Stimulated activated naive B cell treated with anti-CD40 and anti-IgM and Interleukin-4, amounts not matched to agents 10 μg/mL and 1 μg/mL and 100 μg/mL, for 72 hours (primary cell): ENCODE measurements at regions not wholly inside any gene's neighbourhood (a gene's known extent, or its start where the extent isn't known, plus 50 kb on each side); places are given as distances from the start of the nearest gene placed in this dataset.

ENCODE experiments used
- ATAC-seq, 2 donors: fragments of 150-1000 bp; cut with Tn5 transposase; replicated peaks; 2 replicates each; pipeline ENCODE4 v1.10.0; 2021; ENCODE audit warnings: moderate library complexity in 1 of 2
- DNase-seq: peaks from one replicate; pipeline ENCODE4 v3.0.0; 2021
- H3K27ac Mint-ChIP-seq: one replicate; pipeline ENCODE4 v1.8.0; 2022; ENCODE audit warnings: mild to moderate bottlenecking, mixed read lengths
- H3K27me3 Mint-ChIP-seq, 2 donors: one replicate each; pipeline ENCODE4 v1.8.0; 2022; ENCODE audit warnings: mixed read lengths in 2 of 2
- H3K36me3 Mint-ChIP-seq, 2 donors: one replicate each; pipeline ENCODE4 v1.8.0; 2022; ENCODE audit warnings: mixed read lengths in 2 of 2, mild to moderate bottlenecking in 1 of 2
- H3K4me1 Mint-ChIP-seq, 2 donors: one replicate each; pipeline ENCODE4 v1.8.0; 2022; ENCODE audit warnings: mixed read lengths in 2 of 2, mild to moderate bottlenecking in 1 of 2
- H3K4me3 Mint-ChIP-seq, 2 donors: one replicate each; pipeline ENCODE4 v1.8.0; 2022; ENCODE audit warnings: mild to moderate bottlenecking in 2 of 2, mixed read lengths in 2 of 2, moderate library complexity in 1 of 2
- H3K9me3 Mint-ChIP-seq, 2 donors: one replicate each; pipeline ENCODE4 v1.8.0; 2022; ENCODE audit warnings: mixed read lengths in 2 of 2, mild to moderate bottlenecking in 1 of 2

DNA sequence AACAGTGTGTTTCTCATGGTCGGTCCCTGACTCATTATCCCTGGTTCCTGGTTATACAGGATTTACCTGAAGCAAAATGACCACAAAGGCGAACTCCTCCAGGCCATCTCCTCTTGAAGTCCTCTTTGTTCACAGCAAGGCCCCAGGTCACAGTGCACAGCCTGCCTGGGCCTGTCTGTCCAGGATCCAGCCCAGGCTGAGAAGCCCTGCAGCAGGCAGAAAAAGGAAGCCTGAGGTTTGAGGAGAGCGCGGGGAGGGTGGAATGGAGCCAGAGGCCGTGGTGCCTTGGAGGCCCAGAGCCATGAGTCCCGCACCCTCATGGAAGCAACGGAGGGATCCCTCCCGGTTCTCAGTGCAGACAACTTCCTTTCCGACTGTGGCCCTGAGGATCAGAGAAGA lies 136.8 kb upstream of the IRF2BP2 start:
- Mint-ChIP-seq H3K4me1 (no peaks in the 10 kb centered on the region), H3K36me3 (no peaks in the 10 kb centered on the region), H3K27ac (no peak overlapping the region), H3K4me3 (no peak overlapping the region), H3K9me3 (no peaks in the 10 kb centered on the region), H3K27me3 (no peaks in the 10 kb centered on the region)
- DNase-seq (no peak), ATAC-seq (no peak)

DNA sequence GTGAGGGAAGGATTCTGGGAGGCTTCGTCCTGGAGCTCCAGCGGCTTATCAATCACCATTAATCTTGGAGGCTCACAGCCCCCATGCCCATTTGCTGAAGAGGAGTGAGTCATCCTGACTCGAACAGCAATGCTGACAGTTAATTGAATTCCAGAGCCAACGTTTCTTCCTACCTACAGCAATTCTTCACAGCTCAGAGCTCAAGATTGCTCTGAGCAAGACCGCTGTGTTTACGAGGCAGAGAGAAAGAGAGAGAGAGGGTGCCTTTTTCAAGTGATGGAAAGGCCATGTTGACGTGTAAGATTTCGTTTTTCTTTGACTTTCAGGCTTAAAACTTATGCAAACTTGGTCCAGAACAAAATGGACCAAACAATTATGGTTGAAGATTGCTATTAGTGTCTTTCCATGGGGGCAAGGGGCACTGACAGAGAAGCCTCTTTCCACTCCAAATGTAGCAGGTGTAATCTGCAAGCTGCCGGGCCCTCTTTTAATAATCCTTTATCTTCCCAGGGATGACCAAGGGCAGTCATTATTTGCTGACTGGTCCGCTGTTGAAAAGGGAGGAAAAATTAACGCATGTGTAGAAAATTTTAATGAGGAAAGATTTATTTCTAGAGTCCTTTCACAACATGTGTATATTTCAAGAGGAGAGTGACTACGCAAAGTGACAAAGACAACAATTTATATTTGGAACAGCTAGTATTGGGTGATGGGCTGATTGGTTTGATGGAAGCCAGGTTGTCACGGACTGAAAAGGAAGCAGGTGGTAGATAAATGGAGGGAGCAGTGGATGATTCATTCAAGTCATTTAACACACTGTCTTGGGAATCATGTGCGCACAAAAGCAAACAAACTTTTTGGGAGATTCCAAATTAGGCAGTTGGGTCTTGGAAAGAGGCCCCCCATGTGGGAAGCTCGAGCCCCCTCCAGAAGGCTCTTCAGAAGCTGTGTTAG lies 136.1 kb upstream of the IRF2BP2 start:
- Mint-ChIP-seq H3K27ac (no peak overlapping the region), H3K9me3 (no peaks in the 10 kb centered on the region), H3K27me3 (no peaks in the 10 kb centered on the region), H3K4me1 (no peaks in the 10 kb centered on the region), H3K36me3 (no peaks in the 10 kb centered on the region), H3K4me3 (no peak overlapping the region)
- no peak for ATAC-seq
- no peak for DNase-seq

DNA sequence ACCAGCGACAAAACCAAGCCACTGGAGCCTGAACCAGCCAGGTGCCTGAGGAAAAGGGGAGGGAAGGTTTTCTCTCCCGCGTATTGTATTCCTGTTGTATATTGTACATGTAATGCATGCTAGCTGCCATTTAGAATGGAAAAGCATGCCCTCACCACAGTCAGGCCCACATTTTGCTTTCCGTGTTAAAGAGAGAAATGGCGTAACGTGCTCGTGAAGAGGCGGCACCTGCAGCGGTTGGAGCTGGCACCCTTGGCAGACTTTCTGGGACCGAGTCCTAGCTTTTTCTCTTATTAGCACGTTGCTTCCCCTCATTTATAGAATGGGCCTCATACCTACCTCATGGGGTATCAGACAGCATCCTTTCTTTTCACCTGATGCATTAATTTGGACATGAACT lies 135.3 kb upstream of the IRF2BP2 start:
- H3K27me3 Mint-ChIP-seq = no peaks in the 10 kb centered on the region
- H3K4me3 Mint-ChIP-seq = no peak overlapping the region
- DNase-seq (no peak), ATAC-seq (no peak)
- no peak overlapping the region for H3K27ac Mint-ChIP-seq
- no peaks in the 10 kb centered on the region for H3K4me1 Mint-ChIP-seq
- no peaks in the 10 kb centered on the region for H3K36me3 Mint-ChIP-seq
- no peaks in the 10 kb centered on the region for H3K9me3 Mint-ChIP-seq

DNA sequence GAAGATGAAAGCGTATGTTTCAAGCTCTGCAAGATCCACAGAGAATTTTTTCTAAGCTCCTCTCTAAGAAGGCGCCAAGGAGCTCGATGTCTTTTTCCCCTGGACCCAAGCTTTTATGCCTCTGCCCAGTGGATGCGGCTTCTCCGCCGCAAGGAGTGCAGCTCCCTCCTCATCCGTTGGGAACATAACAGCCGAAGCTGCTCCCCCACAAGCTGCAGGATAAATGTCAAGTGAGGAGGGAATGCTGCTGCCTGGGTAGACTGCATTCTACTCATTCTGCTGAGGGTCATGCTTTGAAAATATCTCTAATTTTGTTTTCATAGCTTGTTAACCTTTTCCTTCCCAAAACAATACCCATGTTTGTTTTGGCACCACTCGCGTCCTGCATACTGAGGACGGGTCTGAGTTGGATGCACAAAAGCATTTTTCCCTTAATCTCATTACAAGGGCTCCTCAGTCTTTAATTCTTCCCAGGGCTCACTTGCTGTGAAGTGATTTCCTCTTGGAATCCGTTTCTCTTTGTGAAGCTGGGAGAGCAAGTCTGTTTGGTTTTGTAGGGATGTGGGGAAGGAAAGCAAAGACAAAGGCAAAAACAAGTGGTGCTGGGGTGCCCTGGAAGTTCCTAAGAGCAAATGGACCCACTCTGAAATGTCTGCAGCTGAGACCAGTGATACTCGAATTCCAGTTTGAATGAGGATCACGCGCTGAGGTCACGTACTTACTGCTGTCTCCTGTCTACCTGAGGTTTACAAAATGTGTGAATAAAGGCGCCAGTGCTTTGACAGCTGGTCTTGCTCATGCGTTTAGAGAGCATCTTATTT lies 134.0 kb upstream of the IRF2BP2 start:
- H3K27me3 Mint-ChIP-seq = no peaks in the 10 kb centered on the region
- H3K9me3 Mint-ChIP-seq = no peaks in the 10 kb centered on the region
- ATAC-seq (no peak), DNase-seq (no peak)
- H3K4me3 Mint-ChIP-seq = no peak overlapping the region
- H3K4me1 Mint-ChIP-seq = no peaks in the 10 kb centered on the region
- H3K27ac Mint-ChIP-seq = no peak overlapping the region
- no peaks in the 10 kb centered on the region for H3K36me3 Mint-ChIP-seq

DNA sequence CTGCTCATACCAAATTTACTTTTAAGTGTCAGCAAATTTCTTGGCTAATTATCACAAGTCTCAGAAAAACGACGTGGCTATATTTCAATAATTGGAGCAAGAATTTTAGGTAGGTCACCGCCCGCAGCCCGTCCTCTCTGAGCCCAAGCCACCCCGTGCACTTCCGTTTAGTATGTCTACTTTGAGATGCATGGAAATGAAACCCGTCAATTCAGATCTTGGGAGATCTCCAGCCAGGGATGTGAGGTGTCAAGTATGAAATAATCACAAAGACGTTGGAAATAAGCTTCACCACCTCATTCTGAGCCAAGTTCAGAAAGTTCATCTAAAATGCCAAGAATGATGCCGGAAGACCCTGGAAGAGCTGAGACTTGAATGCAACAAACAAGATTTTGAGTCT lies 132.6 kb upstream of the IRF2BP2 start:
- no peak overlapping the region for H3K27ac Mint-ChIP-seq
- H3K9me3 Mint-ChIP-seq = no peaks in the 10 kb centered on the region
- ATAC-seq = no peak
- H3K4me1 Mint-ChIP-seq = peaks cover 0 to 4% of the 10 kb centered on the region in 2 donors
- no peak overlapping the region for H3K4me3 Mint-ChIP-seq
- no peak for DNase-seq
- no peaks in the 10 kb centered on the region for H3K36me3 Mint-ChIP-seq
- H3K27me3 Mint-ChIP-seq = no peaks in the 10 kb centered on the region

DNA sequence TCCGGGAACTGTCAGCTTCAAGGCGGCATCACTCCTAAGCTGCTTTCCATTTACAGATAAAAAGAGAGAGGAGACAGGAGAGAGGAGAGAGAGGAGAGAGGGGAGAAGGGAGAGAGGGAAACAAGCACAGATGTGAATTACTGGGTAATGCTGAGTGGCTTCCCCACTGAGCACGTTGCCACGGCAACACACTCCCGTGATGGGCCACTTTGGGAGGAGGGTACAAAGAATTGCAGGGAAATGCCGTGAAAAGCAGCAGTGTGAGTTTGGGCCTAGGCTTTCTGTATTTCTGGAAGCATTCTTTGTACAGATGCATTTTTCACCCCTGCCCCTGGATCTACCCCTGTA lies 128.0 kb upstream of the IRF2BP2 start:
- Mint-ChIP-seq H3K36me3 (no peaks in the 10 kb centered on the region), H3K4me1 (peaks cover 0 to 6% of the 10 kb centered on the region in 2 donors), H3K9me3 (no peaks in the 10 kb centered on the region), H3K4me3 (no peak overlapping the region), H3K27me3 (no peaks in the 10 kb centered on the region), H3K27ac (no peak overlapping the region)
- DNase-seq (no peak), ATAC-seq (no peak)

DNA sequence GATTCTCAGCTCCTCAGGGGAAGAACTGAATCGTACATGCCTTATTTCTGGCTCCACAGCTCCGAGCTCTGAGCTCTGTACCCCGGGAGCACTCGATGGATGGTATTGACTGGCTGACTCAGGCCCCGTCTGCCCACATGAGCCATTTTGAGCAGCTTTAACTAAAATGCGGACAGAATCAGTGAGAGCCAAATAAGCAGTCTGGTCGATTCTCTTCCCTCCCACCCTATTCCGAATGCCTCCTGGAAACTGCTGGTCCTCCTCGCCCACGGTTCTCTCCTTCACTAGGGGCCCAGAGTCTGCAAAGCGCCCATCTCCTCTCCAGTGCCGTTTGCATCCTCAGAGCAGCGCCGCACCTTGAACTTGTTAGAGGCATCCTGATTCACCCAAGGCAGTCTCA lies 125.9 kb upstream of the IRF2BP2 start:
- Mint-ChIP-seq H3K4me3 (no peak overlapping the region), H3K36me3 (no peaks in the 10 kb centered on the region), H3K27me3 (no peaks in the 10 kb centered on the region), H3K4me1 (peaks cover 20 to 24% of the 10 kb centered on the region in 2 donors), H3K9me3 (no peaks in the 10 kb centered on the region), H3K27ac (peak overlapping the region; percentile 44)
- ATAC-seq (no peak), DNase-seq (no peak)

DNA sequence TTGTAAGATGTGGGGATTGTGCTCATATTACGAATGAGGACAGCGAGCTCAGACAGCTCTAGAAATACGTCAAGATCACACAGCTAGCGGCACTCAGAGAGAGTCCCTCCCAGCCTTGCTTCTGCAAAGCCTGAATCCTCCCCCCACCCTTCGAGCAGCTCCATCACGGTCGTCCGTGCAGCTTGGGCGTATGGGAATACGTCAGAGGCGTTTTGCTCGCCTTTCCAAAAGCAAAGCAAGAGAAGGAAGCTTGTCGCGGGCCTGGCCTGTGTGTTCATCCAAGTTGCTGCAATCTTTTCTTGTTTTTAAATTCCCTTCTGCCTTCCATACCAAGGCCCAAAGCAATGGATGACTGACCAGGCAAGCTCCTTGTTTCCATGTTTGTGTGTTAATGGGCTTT lies 125.5 kb upstream of the IRF2BP2 start:
- H3K36me3 Mint-ChIP-seq = no peaks in the 10 kb centered on the region
- H3K4me3 Mint-ChIP-seq = no peak overlapping the region
- DNase-seq (no peak), ATAC-seq (no peak)
- H3K27me3 Mint-ChIP-seq = no peaks in the 10 kb centered on the region
- no peak overlapping the region for H3K27ac Mint-ChIP-seq
- H3K9me3 Mint-ChIP-seq = no peaks in the 10 kb centered on the region
- H3K4me1 Mint-ChIP-seq = peaks cover 24 to 29% of the 10 kb centered on the region in 2 donors

DNA sequence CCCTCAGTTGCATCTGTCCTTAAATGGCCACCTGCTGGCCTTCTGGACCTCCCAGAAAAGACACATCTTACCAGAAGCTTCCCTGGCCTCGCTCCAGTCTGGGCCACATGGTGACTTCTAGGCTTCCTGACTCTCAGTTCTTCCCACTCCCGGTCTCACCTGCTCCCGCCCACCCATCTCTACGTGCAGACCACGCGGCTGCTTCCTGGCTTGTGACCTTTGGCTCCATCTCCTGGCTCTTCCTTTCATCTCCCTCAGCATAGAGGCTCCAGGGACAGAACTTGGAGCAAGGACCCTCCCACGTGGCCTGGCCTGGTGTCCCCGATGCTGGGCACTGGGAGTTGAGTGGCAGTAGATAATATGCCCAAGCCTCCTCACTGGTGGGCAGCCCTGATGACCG lies 124.9 kb upstream of the IRF2BP2 start:
- DNase-seq (no peak), ATAC-seq (no peak)
- Mint-ChIP-seq H3K27ac (peak overlapping the region; percentile 39), H3K4me1 (peaks cover 31 to 35% of the 10 kb centered on the region in 2 donors), H3K36me3 (no peaks in the 10 kb centered on the region), H3K4me3 (no peak overlapping the region), H3K9me3 (no peaks in the 10 kb centered on the region), H3K27me3 (no peaks in the 10 kb centered on the region)

DNA sequence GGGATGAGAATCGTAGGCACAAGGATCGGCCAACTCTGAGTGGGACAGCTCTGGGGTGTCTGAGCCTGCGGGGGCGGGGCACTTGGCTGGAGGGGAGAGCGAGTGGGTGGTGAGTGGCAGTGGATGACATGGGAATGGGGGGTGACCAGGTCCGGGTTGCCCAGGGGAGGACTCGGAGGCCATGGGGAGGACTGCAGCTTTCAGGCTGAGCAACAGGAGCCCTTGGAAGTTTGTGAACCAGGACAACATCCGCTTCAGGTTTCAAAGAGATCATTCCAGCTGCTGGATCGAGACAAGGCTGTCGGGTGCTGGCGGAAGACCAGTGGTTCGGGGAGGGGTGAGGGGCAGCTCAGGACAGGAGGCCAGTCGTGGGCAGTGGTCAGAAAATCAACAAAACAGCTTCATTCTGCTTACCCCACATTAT lies 124.4 kb upstream of the IRF2BP2 start:
- DNase-seq (no peak), ATAC-seq (no peak)
- H3K9me3 Mint-ChIP-seq = no peaks in the 10 kb centered on the region
- no peaks in the 10 kb centered on the region for H3K27me3 Mint-ChIP-seq
- H3K27ac Mint-ChIP-seq = peak overlapping the region; percentile 66
- peaks cover 32 to 39% of the 10 kb centered on the region in 2 donors for H3K4me1 Mint-ChIP-seq
- H3K36me3 Mint-ChIP-seq = no peaks in the 10 kb centered on the region
- H3K4me3 Mint-ChIP-seq = no peak overlapping the region

DNA sequence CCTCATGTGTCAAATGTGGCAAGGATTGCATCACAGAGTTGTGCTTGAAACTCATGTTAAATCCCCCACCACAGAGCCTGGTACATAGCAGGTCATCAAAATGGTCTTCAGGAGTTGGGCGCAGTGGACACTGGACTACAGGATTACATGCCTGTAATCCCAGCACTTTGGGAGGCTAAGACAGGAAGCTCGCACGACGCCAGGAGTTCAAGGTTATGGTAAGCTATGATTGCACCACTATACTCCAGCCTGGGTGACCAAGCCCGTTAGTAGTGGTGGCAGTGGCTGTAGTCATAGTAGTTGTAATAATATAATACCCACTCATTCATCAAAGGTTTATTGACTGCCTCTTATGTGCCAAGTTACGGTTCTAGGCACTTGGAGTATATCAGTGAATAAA lies 123.4 kb upstream of the IRF2BP2 start:
- H3K27ac Mint-ChIP-seq = no peak overlapping the region
- H3K9me3 Mint-ChIP-seq = no peaks in the 10 kb centered on the region
- H3K36me3 Mint-ChIP-seq = no peaks in the 10 kb centered on the region
- ATAC-seq = no peak
- peaks cover 37 to 43% of the 10 kb centered on the region in 2 donors for H3K4me1 Mint-ChIP-seq
- no peaks in the 10 kb centered on the region for H3K27me3 Mint-ChIP-seq
- no peak for DNase-seq
- no peak overlapping the region for H3K4me3 Mint-ChIP-seq

DNA sequence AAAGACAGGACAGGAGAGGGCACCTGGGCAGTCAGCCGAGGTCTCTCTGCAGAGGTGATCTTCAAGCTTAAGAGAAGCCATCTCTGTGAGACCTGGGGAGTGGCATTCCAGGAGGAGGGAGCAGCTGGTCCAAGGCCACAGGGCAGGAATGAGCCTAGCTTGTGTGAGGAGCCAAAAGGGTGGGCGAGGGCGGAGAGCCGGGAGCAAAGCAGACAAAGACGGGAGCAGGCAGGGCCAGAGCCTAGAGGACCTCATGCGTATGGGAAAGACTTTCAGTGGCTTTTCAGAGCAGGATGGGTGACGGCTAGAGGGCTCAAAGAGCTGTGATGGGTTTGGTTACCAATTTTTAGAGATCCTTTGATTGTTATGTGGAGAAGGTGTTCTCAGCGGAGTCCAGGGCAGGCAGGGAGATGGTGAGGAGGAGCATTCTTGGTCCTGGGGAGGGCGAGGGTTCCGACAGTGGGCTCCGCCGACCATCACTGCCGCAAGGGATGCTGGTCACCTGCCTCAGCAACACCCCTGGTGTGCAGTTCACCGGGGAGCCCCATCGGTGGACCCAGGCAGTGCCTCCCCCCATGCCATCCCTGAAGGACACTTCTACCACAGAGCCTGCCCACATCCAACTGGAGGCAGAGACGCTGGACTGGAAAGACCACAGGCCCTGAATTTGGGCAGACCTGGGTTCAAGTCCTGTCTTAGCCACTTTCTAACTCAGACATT lies 122.9 kb upstream of the IRF2BP2 start:
- DNase-seq = no peak
- H3K27ac Mint-ChIP-seq = peak overlapping the region; percentile 28
- no peaks in the 10 kb centered on the region for H3K27me3 Mint-ChIP-seq
- H3K4me1 Mint-ChIP-seq = peaks cover 40 to 43% of the 10 kb centered on the region in 2 donors
- H3K4me3 Mint-ChIP-seq = no peak overlapping the region
- H3K9me3 Mint-ChIP-seq = no peaks in the 10 kb centered on the region
- H3K36me3 Mint-ChIP-seq = no peaks in the 10 kb centered on the region
- ATAC-seq = no peak

DNA sequence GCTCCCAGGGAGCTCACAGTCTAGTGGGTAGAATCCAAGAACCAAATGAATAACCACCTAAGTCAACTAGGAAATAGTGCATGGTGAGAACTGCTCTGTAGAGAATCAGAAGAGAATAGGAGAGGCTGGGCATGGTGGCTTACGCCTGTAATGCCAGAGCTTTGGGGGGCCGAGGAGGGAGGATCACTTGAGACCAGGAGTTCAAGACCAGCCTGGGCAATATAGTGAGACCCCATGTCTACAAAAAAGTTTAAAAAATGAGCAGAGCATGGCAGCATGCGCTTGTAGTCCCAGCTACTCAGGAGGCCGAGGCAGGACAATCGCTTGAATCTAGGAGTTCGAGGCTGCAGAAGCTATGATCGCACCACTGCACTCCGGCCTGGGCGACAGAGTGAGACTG lies 122.3 kb upstream of the IRF2BP2 start:
- H3K9me3 Mint-ChIP-seq = no peaks in the 10 kb centered on the region
- no peaks in the 10 kb centered on the region for H3K27me3 Mint-ChIP-seq
- peak overlapping the region; percentile 92 for H3K27ac Mint-ChIP-seq
- no peaks in the 10 kb centered on the region for H3K36me3 Mint-ChIP-seq
- H3K4me1 Mint-ChIP-seq = peaks cover 44 to 48% of the 10 kb centered on the region in 2 donors
- ATAC-seq (no peak), DNase-seq (no peak)
- peak overlapping the region; percentile 26 to 40 for H3K4me3 Mint-ChIP-seq

DNA sequence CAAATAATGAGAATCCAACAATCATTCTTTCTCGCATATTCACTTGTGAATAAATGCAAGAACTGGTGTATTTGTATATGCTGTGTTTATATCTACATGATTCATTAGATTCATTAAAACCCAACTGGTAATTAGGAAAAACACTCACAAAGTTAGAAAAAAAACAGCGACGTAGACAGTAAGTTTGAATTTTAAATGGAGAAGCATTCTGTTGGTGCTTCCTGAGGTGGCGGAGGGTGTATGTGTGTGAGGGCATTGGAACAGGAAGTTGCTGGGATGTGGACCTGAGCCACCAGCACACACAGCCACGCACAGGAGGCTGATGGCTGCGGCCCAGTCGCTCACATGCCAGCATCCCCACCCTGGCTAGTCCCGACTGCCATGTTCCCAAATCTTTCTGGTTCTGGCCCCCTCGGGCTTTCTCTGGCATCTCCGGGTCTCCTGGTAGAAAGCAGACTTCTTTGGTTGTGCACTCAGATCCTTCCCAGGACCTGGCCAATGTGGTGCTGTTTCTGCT lies 121.6 kb upstream of the IRF2BP2 start:
- Mint-ChIP-seq H3K4me3 (peak overlapping the region; percentile 53 to 60), H3K4me1 (peaks cover 47 to 55% of the 10 kb centered on the region in 2 donors), H3K9me3 (no peaks in the 10 kb centered on the region), H3K36me3 (no peaks in the 10 kb centered on the region), H3K27me3 (no peaks in the 10 kb centered on the region), H3K27ac (peak overlapping the region; percentile 92)
- DNase-seq = no peak
- ATAC-seq = peak; percentile 44 to 50
